K562 (cell line): ENCODE measurements at regions not wholly inside any gene's neighbourhood (a gene's known extent, or its start where the extent isn't known, plus 50 kb on each side); places are given as distances from the start of the nearest gene placed in this dataset.

Experiments used
- ATAC-seq: fragments of 200-7000 bp; cut with Tn5 transposase; 3 replicates; pipeline ENCODE4 v1.9.1; 2020; ENCODE audit warnings: moderate library complexity
- BruUV-seq: library from RNA; stranded (reverse); fragments of 400-500 nt; replicated peaks from 2 replicates; lab custom pipeline; 2021; lab: Mats Ljungman, UMichigan
- CTCF ChIA-PET: fragments of 300-600 bp; formaldehyde crosslinking; extraction: SDS; loops from one replicate; lab custom pipeline; 2021; ENCODE audit warnings: low intra/inter-chr PET ratio; lab: Yijun Ruan, JAX
- POLR2A ChIA-PET: fragments of 300-600, 350-650 bp; sonication (Branson Sonifier 250); formaldehyde crosslinking; extraction: SDS; loops from one replicate; lab custom pipeline; 2021; ENCODE audit warnings: antibody characterized with exemption, inconsistent platforms; lab: Yijun Ruan, JAX
- DNase-seq, 4 experiments: peaks; one replicate each; pipeline versions ENCODE4 v3.0.0 to v3.0.0-alpha.2; 2011 to 2018; ENCODE audit warnings: low spot score in 3 of 4, mixed read lengths in 3 of 4; ENCODE audit errors: extremely low read depth in 1 of 4
- FAIRE-seq: peaks from 2 replicates; lab custom pipeline; 2011; peaks lifted over from hg19 to GRCh38; lab: Jason Lieb, UNC
- H2AFZ ChIP-seq: 2 replicates; pipeline ENCODE4 v1.6.0; 2011; ENCODE audit warnings: low read depth, low read length, control low read depth, inconsistent platforms
- H3K27ac ChIP-seq: fragments of 200-600 bp; 3 replicates; pipeline ENCODE4 v1.8.0; 2011; ENCODE audit warnings: low read depth, mild to moderate bottlenecking, control low read depth, inconsistent platforms, low read length, moderate library complexity, mixed read lengths; ENCODE audit errors: extremely low read depth
- H3K27me3 ChIP-seq, 2 experiments: fragments of 300-600 bp in 1 of 2; 2 replicates in 1 of 2; 3 replicates in 1 of 2; pipeline versions ENCODE4 v1.6.0 to v1.8.0; 2011; ENCODE audit warnings: inconsistent platforms in 2 of 2, low read length in 2 of 2, mild to moderate bottlenecking in 1 of 2, mixed read lengths in 1 of 2, moderate library complexity in 1 of 2; ENCODE audit not compliant: control insufficient read depth in 2 of 2, insufficient read depth in 2 of 2
- H3K36me3 ChIP-seq: fragments of 300-600 bp; 3 replicates; pipeline ENCODE4 v1.8.0; 2011; ENCODE audit warnings: mild to moderate bottlenecking, low read length, inconsistent platforms; ENCODE audit not compliant: control insufficient read depth, insufficient read depth
- H3K4me1 ChIP-seq, 2 experiments: fragments of 200-600 bp in 1 of 2; replicated peaks in 1 of 2; 2 replicates in 1 of 2; 3 replicates in 1 of 2; pipeline versions ENCODE4 v1.5.1 to v1.8.0; 2011; ENCODE audit warnings: inconsistent platforms in 2 of 2, low read length in 2 of 2, mild to moderate bottlenecking in 1 of 2, mixed read lengths in 1 of 2, moderate library complexity in 1 of 2; ENCODE audit not compliant: control insufficient read depth in 2 of 2, insufficient read depth in 2 of 2
- H3K4me2 ChIP-seq: 2 replicates; pipeline ENCODE4 v1.6.1; 2011; ENCODE audit warnings: low read length, control low read depth, inconsistent platforms, mixed read lengths; ENCODE audit not compliant: insufficient read depth
- H3K4me3 ChIP-seq: fragments of 200-600 bp; sonication (generic), shearing (Covaris generic); 2 replicates; pipeline ENCODE4 v1.5.1; 2016; ENCODE audit warnings: control low read depth, inconsistent platforms
- H3K79me2 ChIP-seq: fragments of 200-600 bp; 3 replicates; pipeline ENCODE4 v1.8.0; 2011; ENCODE audit warnings: low read length, inconsistent platforms; ENCODE audit not compliant: control insufficient read depth, insufficient read depth
- H3K9ac ChIP-seq, 2 experiments: 2 replicates each; pipeline versions ENCODE4 v1.6.0 to v1.6.1; 2011; ENCODE audit warnings: low read depth in 2 of 2, low read length in 2 of 2, control low read depth in 1 of 2, inconsistent platforms in 1 of 2, mild to moderate bottlenecking in 1 of 2, mixed read lengths in 1 of 2; ENCODE audit not compliant: insufficient read depth in 1 of 2
- H3K9me1 ChIP-seq: one replicate; pipeline ENCODE4 v1.6.0; 2011; ENCODE audit warnings: inconsistent platforms, mild to moderate bottlenecking, low read length, moderate library complexity; ENCODE audit not compliant: control insufficient read depth, insufficient read depth
- H3K9me3 ChIP-seq: replicated peaks from 2 replicates; pipeline ENCODE4 v1.5.1; 2011; ENCODE audit warnings: low read depth, low read length, inconsistent platforms; ENCODE audit not compliant: control insufficient read depth, insufficient read depth
- H4K20me1 ChIP-seq: replicated peaks from 2 replicates; pipeline ENCODE4 v1.6.1; 2011; ENCODE audit warnings: low read length, inconsistent platforms, mixed read lengths; ENCODE audit not compliant: control insufficient read depth, insufficient read depth
- ERF ChIP-seq: fragments of 450-650 bp; formaldehyde crosslinking; IDR thresholded peaks from 2 replicates; pipeline ENCODE4 v1.4.0; 2020; ENCODE audit warnings: mild to moderate bottlenecking, mixed read lengths
- ETS2 ChIP-seq: IDR thresholded peaks from 2 replicates; pipeline ENCODE4 v1.6.1; 2016; ENCODE audit warnings: borderline replicate concordance, missing genetic modification characterization, mild to moderate bottlenecking, moderate library complexity, missing compliant biosample characterization; ENCODE audit not compliant: poor library complexity, severe bottlenecking
- KDM5B ChIP-seq: fragments of 200-600 bp; sonication (generic); IDR thresholded peaks from 2 replicates; pipeline ENCODE4 v1.6.1; 2012; ENCODE audit warnings: low read depth, mild to moderate bottlenecking, moderate library complexity, low read length, control low read depth, inconsistent platforms; ENCODE audit not compliant: insufficient replicate concordance
- NBN ChIP-seq: fragments of 450-650 bp; IDR thresholded peaks from 2 replicates; pipeline ENCODE4 v1.6.1; 2016; ENCODE audit warnings: low read depth, mild to moderate bottlenecking
- POLR2G ChIP-seq: fragments of 200-400 bp; formaldehyde crosslinking; IDR thresholded peaks from 2 replicates; pipeline ENCODE4 v1.6.1; 2017; ENCODE audit warnings: low read depth, mild to moderate bottlenecking, antibody characterized with exemption, low read length, moderate library complexity
- RBM22 ChIP-seq: fragments of 200-400 bp; formaldehyde crosslinking; IDR thresholded peaks from 2 replicates; pipeline ENCODE4 v1.6.1; 2018; ENCODE audit warnings: low read length, low read depth; ENCODE audit not compliant: poor library complexity, severe bottlenecking
- STAG1 ChIP-seq: sonication (generic); formaldehyde crosslinking; IDR thresholded peaks from 2 replicates; pipeline ENCODE4 v1.5.0; 2020; ENCODE audit warnings: missing genetic modification reagents, borderline replicate concordance
- TRIM24 ChIP-seq, 2 experiments: fragments of 450-650 bp; IDR thresholded peaks; 2 replicates each; pipeline ENCODE4 v1.6.1; 2016
- ZNF3 ChIP-seq: fragments of 250-450 bp; sonication (Bioruptor Pico); IDR thresholded peaks from 2 replicates; pipeline ENCODE4 v1.5.0; 2021; ENCODE audit warnings: mild to moderate bottlenecking, moderate library complexity
- ZNF316 ChIP-seq: fragments of 450-650 bp; IDR thresholded peaks from 2 replicates; pipeline ENCODE4 v1.6.1; 2016
- ZNF584 ChIP-seq: fragments of 200-800 bp; sonication (Bioruptor generic); IDR thresholded peaks from 2 replicates; pipeline ENCODE4 v1.6.1; 2016; ENCODE audit warnings: low read depth, mild to moderate bottlenecking, missing genetic modification characterization, missing compliant biosample characterization
- WGBS: fragments of 100-300 bp; shearing (Covaris generic); methylation state at CpG from one replicate; pipeline ENCODE4 v1.1.6; 2016; ENCODE audit warnings: low coverage, mixed read lengths; ENCODE audit not compliant: insufficient coverage; ENCODE audit errors: missing lambda C conversion rate; 5-methylcytosine and 5-hydroxymethylcytosine counted together
- in situ Hi-C: fragments of 300-500 bp; cut with MboI; formaldehyde crosslinking; loops from 4 replicates; pipeline ENCODE4 v1.15.0; 2018; ENCODE audit warnings: inconsistent platforms, mixed read lengths
- intact Hi-C: fragments of 100-400 bp; cut with micrococcal nuclease; formaldehyde crosslinking; loops from 2 replicates; pipeline ENCODE4 v1.14.2; 2022
- TF ChIP-seq, protein P1 (sequence below): sonication (generic); formaldehyde crosslinking; IDR thresholded peaks from 2 replicates; pipeline ENCODE4 v1.8.0; 2022; ENCODE audit warnings: missing genetic modification reagents, mild to moderate bottlenecking, borderline replicate concordance
- TF ChIP-seq, protein P2 (sequence below): sonication (generic); formaldehyde crosslinking; IDR thresholded peaks from 2 replicates; pipeline ENCODE4 v1.8.0; 2022; ENCODE audit warnings: missing genetic modification reagents, mild to moderate bottlenecking, borderline replicate concordance
- TF ChIP-seq, protein P3 (sequence below): fragments of 450-650 bp; IDR thresholded peaks from 2 replicates; pipeline ENCODE4 v1.6.1; 2018; ENCODE audit not compliant: partially characterized antibody

DNA sequence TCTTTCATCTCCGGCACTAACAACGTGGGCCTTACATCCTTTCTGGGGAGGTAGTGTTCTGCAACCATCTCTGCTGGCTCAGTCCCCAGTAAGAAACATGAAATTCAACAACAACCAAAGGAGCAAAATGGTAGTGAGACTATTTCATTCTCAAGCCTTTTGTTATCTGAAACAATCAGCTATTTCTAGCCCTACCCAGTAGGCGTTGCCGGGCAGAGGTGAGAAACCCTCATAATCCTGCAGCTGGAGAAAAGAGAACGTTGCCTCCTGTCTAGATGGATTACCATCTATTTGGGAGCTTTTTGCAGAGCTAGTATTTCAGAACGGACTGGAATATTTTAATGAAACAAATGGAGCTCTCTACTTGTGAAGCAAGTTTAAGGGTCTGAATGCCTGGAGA is 66.4 kb upstream of the GPR174 start (continued):
- TF ChIP-seq, protein P1, sequence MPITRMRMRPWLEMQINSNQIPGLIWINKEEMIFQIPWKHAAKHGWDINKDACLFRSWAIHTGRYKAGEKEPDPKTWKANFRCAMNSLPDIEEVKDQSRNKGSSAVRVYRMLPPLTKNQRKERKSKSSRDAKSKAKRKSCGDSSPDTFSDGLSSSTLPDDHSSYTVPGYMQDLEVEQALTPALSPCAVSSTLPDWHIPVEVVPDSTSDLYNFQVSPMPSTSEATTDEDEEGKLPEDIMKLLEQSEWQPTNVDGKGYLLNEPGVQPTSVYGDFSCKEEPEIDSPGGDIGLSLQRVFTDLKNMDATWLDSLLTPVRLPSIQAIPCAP = no peak
- TF ChIP-seq STAG1 (no peak), ERF (CRISPR knock-in tag) (no peak)

DNA sequence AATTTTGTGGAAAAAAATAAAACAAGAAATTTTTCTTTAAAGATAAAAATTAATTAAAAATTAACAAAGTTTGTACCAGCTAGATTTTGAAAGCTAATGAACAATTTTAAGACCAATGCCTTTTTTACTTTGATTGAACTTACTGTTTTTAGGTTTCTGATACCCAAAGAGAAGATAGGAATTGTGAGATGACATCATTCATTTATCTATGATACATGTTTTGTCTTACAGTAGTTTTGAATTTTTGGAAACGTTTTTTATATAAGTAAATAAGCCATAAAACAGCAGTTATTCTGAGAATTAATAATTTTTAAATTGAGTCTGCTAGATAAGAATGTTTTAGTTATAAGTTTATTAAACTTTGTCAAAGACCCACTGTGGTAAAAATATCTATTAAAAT is 65.0 kb upstream of the GPR174 start:
- intact Hi-C loops = no loop called here
- in situ Hi-C loops = no loop called here

More for the DNA sequence above, 65.0 kb upstream of the GPR174 start:
- 0% methylated on average over 1 of the region's 1 CpG for WGBS
- ATAC-seq = no peak
- Histone ChIP-seq H3K9ac (no peak overlapping the region), H3K27me3 (no peaks in the 10 kb centered on the region), H3K27ac (no peak overlapping the region), H3K4me3 (no peak overlapping the region), H4K20me1 (no peaks in the 10 kb centered on the region), H3K36me3 (no peaks in the 10 kb centered on the region), H2AFZ (no peak overlapping the region), H3K4me1 (no peaks in the 10 kb centered on the region), H3K79me2 (no peaks in the 10 kb centered on the region), H3K4me2 (no peak overlapping the region), H3K9me1 (no peaks in the 10 kb centered on the region), H3K9me3 (no peaks in the 10 kb centered on the region)
- no peak for DNase-seq
- FAIRE-seq = no peak
- POLR2A ChIA-PET = no interaction called here
- CTCF ChIA-PET = no interaction called here
- TF ChIP-seq POLR2G (no peak), TRIM24 (IDR thresholded peaks at IDR 0.05) (no peak), ZNF3 (CRISPR knock-in tag) (no peak), RBM22 (no peak), NBN (no peak), ETS2 (tag) (no peak), ZNF584 (CRISPR knock-in tag) (no peak), KDM5B (no peak), ZNF316 (no peak)
- TF ChIP-seq, protein P2, sequence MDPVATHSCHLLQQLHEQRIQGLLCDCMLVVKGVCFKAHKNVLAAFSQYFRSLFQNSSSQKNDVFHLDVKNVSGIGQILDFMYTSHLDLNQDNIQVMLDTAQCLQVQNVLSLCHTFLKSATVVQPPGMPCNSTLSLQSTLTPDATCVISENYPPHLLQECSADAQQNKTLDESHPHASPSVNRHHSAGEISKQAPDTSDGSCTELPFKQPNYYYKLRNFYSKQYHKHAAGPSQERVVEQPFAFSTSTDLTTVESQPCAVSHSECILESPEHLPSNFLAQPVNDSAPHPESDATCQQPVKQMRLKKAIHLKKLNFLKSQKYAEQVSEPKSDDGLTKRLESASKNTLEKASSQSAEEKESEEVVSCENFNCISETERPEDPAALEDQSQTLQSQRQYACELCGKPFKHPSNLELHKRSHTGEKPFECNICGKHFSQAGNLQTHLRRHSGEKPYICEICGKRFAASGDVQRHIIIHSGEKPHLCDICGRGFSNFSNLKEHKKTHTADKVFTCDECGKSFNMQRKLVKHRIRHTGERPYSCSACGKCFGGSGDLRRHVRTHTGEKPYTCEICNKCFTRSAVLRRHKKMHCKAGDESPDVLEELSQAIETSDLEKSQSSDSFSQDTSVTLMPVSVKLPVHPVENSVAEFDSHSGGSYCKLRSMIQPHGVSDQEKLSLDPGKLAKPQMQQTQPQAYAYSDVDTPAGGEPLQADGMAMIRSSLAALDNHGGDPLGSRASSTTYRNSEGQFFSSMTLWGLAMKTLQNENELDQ (CRISPR knock-in tag) = no peak
- TF ChIP-seq, protein P3, sequence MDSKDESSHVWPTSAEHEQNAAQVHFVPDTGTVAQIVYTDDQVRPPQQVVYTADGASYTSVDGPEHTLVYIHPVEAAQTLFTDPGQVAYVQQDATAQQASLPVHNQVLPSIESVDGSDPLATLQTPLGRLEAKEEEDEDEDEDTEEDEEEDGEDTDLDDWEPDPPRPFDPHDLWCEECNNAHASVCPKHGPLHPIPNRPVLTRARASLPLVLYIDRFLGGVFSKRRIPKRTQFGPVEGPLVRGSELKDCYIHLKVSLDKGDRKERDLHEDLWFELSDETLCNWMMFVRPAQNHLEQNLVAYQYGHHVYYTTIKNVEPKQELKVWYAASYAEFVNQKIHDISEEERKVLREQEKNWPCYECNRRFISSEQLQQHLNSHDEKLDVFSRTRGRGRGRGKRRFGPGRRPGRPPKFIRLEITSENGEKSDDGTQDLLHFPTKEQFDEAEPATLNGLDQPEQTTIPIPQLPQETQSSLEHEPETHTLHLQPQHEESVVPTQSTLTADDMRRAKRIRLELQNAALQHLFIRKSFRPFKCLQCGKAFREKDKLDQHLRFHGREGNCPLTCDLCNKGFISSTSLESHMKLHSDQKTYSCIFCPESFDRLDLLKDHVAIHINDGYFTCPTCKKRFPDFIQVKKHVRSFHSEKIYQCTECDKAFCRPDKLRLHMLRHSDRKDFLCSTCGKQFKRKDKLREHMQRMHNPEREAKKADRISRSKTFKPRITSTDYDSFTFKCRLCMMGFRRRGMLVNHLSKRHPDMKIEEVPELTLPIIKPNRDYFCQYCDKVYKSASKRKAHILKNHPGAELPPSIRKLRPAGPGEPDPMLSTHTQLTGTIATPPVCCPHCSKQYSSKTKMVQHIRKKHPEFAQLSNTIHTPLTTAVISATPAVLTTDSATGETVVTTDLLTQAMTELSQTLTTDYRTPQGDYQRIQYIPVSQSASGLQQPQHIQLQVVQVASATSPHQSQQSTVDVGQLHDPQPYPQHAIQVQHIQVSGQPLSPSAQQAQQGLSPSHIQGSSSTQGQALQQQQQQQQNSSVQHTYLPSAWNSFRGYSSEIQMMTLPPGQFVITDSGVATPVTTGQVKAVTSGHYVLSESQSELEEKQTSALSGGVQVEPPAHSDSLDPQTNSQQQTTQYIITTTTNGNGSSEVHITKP = no peak
- BruUV-seq = no TSS peak
